GM10266 (cell line): ENCODE measurements at regions not wholly inside any gene's neighbourhood (a gene's known extent, or its start where the extent isn't known, plus 50 kb on each side); places are given as distances from the start of the nearest gene placed in this dataset.

Experiments used
- DNase-seq: peaks from one replicate; pipeline ENCODE4 v3.0.0; 2012; ENCODE audit errors: extremely low spot score
- CTCF ChIP-seq: IDR thresholded peaks from 2 replicates; pipeline ENCODE4 v1.5.1; 2012; ENCODE audit warnings: mild to moderate bottlenecking, low read depth; ENCODE audit not compliant: control insufficient read depth, insufficient read depth; ENCODE audit errors: missing control alignments

DNA sequence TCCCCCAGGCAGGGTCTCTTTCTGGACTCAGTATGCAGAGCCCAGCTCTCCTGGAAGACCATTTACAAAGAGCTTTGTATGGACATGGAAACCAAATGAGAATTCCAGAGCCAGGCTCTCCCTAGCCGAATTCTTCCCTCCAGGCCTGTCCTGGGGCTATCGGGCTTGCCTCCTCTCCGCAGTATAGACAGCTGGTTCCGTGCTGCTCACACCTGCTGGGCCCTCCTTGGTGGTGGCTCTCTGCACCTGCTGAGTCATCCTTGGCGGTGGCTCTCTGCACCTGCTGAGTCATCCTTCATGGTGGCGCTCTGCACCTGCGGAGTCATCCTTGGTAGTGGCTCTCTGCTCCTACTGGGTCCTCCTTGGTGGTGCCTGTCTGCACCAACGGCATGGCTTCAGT, 743.5 kb downstream of the BRD1 start:
- no peak for TF ChIP-seq CTCF
- DNase-seq: no peak

GRCh38 chr22:49083607-49084006, 744.1 kb downstream of the BRD1 start:
- no peak for TF ChIP-seq CTCF

GRCh38 chr22:49082451-49082850, 745.2 kb downstream of the BRD1 start:
- no peak for DNase-seq

More at GRCh38 chr22:49083607-49084006, 744.1 kb downstream of the BRD1 start:
- no peak for DNase-seq

GRCh38 chr22:49081926-49082325, 745.7 kb downstream of the BRD1 start:
- no peak for DNase-seq
- no peak for TF ChIP-seq CTCF

More at GRCh38 chr22:49082451-49082850, 745.2 kb downstream of the BRD1 start:
- no peak for TF ChIP-seq CTCF

DNA sequence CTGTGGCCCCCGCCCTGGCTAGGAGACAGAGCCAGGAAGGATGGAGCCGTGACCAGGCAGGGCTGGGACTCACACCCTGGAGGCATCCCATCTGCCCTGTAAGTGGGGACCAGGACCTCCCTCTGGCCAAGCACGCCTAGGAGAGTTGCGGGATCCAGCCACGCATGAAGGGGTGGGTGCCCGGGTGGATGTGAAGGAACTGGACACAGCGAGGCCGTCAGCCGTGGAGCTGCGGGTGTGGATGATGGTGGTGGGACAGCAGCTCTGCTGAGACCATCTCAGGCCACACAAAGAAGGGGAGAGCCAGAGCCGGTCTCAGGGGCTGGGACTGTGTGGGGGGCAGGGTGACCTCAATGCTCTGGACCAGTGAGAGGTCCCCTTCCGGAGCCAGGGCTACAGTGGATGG, 746.4 kb downstream of the BRD1 start:
- TF ChIP-seq CTCF: no peak
- DNase-seq: no peak

- no peak for DNase-seq
- no peak for TF ChIP-seq CTCF
These were observed 747.0 kb downstream of the BRD1 start for GRCh38 chr22:49080631-49081030.

DNA sequence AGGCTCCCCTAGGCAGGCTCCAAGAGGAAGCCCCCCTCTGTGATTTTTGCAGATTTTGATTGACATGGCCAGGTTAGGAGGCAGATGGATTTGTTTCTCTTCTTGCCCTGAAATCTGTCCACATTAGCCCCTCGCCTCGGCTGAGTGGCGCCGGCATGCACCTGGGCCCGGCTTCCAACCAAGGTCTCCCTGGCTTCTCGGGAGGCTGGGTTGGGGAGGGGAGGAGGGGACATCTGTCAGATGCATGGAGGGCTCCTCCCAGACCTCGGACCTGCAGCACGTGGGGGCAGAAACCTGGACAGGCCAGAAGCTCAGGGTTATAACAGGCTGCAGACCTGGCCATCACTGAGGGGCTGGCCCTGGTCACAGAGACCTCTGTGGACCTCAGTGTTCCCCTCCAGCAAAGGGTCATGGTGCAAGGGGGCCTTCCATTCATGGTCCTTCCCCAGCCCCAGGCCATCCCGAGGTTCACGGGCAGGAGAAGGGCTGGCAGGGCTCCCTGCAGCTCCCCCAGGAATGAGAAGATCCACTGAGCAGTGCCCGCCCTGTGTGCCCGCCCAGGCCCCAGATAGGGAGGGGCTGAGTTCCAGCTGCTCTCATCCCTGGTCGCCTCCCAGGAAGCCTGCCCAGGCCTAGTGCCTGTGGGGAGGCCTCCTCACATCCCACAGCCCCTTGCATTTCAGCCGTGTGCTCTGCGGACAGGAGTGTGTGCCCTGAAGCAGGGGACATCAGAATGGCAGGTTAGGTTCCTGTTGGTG, 747.8 kb downstream of the BRD1 start:
- TF ChIP-seq CTCF: no peak
- no peak for DNase-seq
